ENCODE measurements at regions not wholly inside any gene's neighbourhood (a gene's known extent, or its start where the extent isn't known, plus 50 kb on each side); places are given as distances from the start of the nearest gene placed in this dataset.
"Not testable (repeated sequence)": the region's sequence is repeated elsewhere in the genome, so short reads cannot be mapped to it uniquely, and the experiment has no call there.

GRCh38 chr4:134085496-134085895 lies 116.1 kb downstream of the PABPC4L start:
- no peak overlapping the region for H3K27ac ChIP-seq
- 61 to 67% methylated on average over 2 of the region's 2 CpGs for WGBS, 2 donors
- no peak overlapping the region for H3K4me3 ChIP-seq
- no peaks in the 10 kb centered on the region for H3K36me3 ChIP-seq
- no peaks in the 10 kb centered on the region for H3K9me3 ChIP-seq
- DNase-seq (ENCODE audit: low spot score in 2 of 2), result no peak
- H3K4me1 ChIP-seq, result no peaks in the 10 kb centered on the region
- no peak for TF ChIP-seq EP300 (IDR thresholded peaks at IDR 0.05)
- no peak for TF ChIP-seq POLR2A (IDR thresholded peaks at IDR 0.05)
- TF ChIP-seq CTCF (IDR thresholded peaks at IDR 0.05), result no peak
- H3K27me3 ChIP-seq, result no peaks in the 10 kb centered on the region

GRCh38 chr4:134079085-134079484 lies 122.5 kb downstream of the PABPC4L start:
- WGBS, 2 donors, result 93 to 96% methylated on average over 15 of the region's 15 CpGs
- H3K4me1 ChIP-seq; H3K9me3 ChIP-seq; H3K36me3 ChIP-seq; DNase-seq (ENCODE audit: low spot score in 2 of 2); H3K27me3 ChIP-seq; H3K27ac ChIP-seq; H3K4me3 ChIP-seq: not testable (repeated sequence)

GRCh38 chr4:134078230-134078914 lies 123.2 kb downstream of the PABPC4L start:
- H3K27me3 ChIP-seq, result no peaks in the 10 kb centered on the region
- H3K36me3 ChIP-seq, result no peaks in the 10 kb centered on the region
- no peak overlapping the region for H3K4me3 ChIP-seq
- no peaks in the 10 kb centered on the region for H3K4me1 ChIP-seq
- WGBS, 2 donors, result 82 to 87% methylated on average over 11 of the region's 11 CpGs
- DNase-seq (ENCODE audit: low spot score in 2 of 2), result no peak
- H3K27ac ChIP-seq, result no peak overlapping the region
- TF ChIP-seq CTCF (IDR thresholded peaks at IDR 0.05) (no peak), EP300 (IDR thresholded peaks at IDR 0.05) (no peak)
- H3K9me3 ChIP-seq, result no peaks in the 10 kb centered on the region

GRCh38 chr4:134073711-134074110 lies 127.9 kb downstream of the PABPC4L start:
- Histone ChIP-seq H3K4me3 (no peak overlapping the region), H3K9me3 (no peaks in the 10 kb centered on the region), H3K27ac (no peak overlapping the region), H3K27me3 (no peaks in the 10 kb centered on the region), H3K4me1 (no peaks in the 10 kb centered on the region), H3K36me3 (no peaks in the 10 kb centered on the region)
- no peak for DNase-seq (ENCODE audit: low spot score in 2 of 2)
- 83 to 85% methylated on average over 2 of the region's 2 CpGs for WGBS, 2 donors
- no peak for TF ChIP-seq CTCF (IDR thresholded peaks at IDR 0.05)
- no peak for TF ChIP-seq EP300 (IDR thresholded peaks at IDR 0.05)
- TF ChIP-seq POLR2A (IDR thresholded peaks at IDR 0.05), result no peak

- H3K36me3 ChIP-seq, result no peaks in the 10 kb centered on the region
- TF ChIP-seq CTCF (IDR thresholded peaks at IDR 0.05) (no peak), POLR2A (IDR thresholded peaks at IDR 0.05) (no peak), EP300 (IDR thresholded peaks at IDR 0.05) (no peak)
- no peaks in the 10 kb centered on the region for H3K27me3 ChIP-seq
- no peaks in the 10 kb centered on the region for H3K9me3 ChIP-seq
- no peaks in the 10 kb centered on the region for H3K4me1 ChIP-seq
- H3K4me3 ChIP-seq, result no peak overlapping the region
- no peak overlapping the region for H3K27ac ChIP-seq
- DNase-seq (ENCODE audit: low spot score in 2 of 2), result no peak
Measured at GRCh38 chr4:134072137-134072536, 129.5 kb downstream of the PABPC4L start.

GRCh38 chr4:134070174-134070573 lies 131.4 kb downstream of the PABPC4L start:
- no peak for TF ChIP-seq POLR2A (IDR thresholded peaks at IDR 0.05)
- no peak for TF ChIP-seq CTCF (IDR thresholded peaks at IDR 0.05)
- TF ChIP-seq EP300 (IDR thresholded peaks at IDR 0.05), result no peak
- WGBS, 2 donors, result 94 to 97% methylated on average over 5 to 6 of the region's 6 CpGs
- H3K36me3 ChIP-seq, result no peaks in the 10 kb centered on the region
- H3K27ac ChIP-seq, result no peak overlapping the region
- no peak overlapping the region for H3K4me3 ChIP-seq
- no peaks in the 10 kb centered on the region for H3K4me1 ChIP-seq
- no peaks in the 10 kb centered on the region for H3K27me3 ChIP-seq
- H3K9me3 ChIP-seq, result peaks cover 0 to 3% (median 0%) of the 10 kb centered on the region in 4 donors
- no peak for DNase-seq (ENCODE audit: low spot score in 2 of 2)

Measured in tibial nerve (tissue), 4 donors.